Activated T-helper 17 cell treated with anti-CD3 and anti-CD28 coated beads, Interleukin-2, amount 50 U/mL, for 72 hours (primary cell): ENCODE measurements at regions not wholly inside any gene's neighbourhood (a gene's known extent, or its start where the extent isn't known, plus 50 kb on each side); places are given as distances from the start of the nearest gene placed in this dataset.
A peak's percentile ranks its signal among the peaks of the same experiment; 100 is the strongest.

ENCODE experiments used
- ATAC-seq: fragments of 150-1000 bp; cut with Tn5 transposase; replicated peaks from 2 replicates; pipeline ENCODE4 v1.10.0; 2021; ENCODE audit warnings: mild to moderate bottlenecking, moderate library complexity
- H3K27ac Mint-ChIP-seq: one replicate; pipeline ENCODE4 v1.8.0; 2022; ENCODE audit warnings: mixed read lengths
- H3K27me3 Mint-ChIP-seq: one replicate; pipeline ENCODE4 v1.8.0; 2022; ENCODE audit warnings: mixed read lengths
- H3K36me3 Mint-ChIP-seq: one replicate; pipeline ENCODE4 v1.8.0; 2022; ENCODE audit warnings: low read depth, mild to moderate bottlenecking, mixed read lengths
- H3K4me1 Mint-ChIP-seq: one replicate; pipeline ENCODE4 v1.8.0; 2022; ENCODE audit warnings: mixed read lengths
- H3K4me3 Mint-ChIP-seq: one replicate; pipeline ENCODE4 v1.8.0; 2022; ENCODE audit warnings: mild to moderate bottlenecking, mixed read lengths
- H3K9me3 Mint-ChIP-seq: one replicate; pipeline ENCODE4 v1.8.0; 2022; ENCODE audit warnings: mixed read lengths

GRCh38 chr20:62539198-62540045, 63.6 kb upstream of the GATA5 start:
- Mint-ChIP-seq H3K27me3 (no peaks in the 10 kb centered on the region), H3K4me1 (no peaks in the 10 kb centered on the region), H3K9me3 (no peaks in the 10 kb centered on the region), H3K27ac (no peak overlapping the region), H3K36me3 (no peaks in the 10 kb centered on the region), H3K4me3 (no peak overlapping the region)
- no peak for ATAC-seq

GRCh38 chr20:62540504-62540903, 64.7 kb upstream of the GATA5 start:
- Mint-ChIP-seq H3K4me1 (no peaks in the 10 kb centered on the region), H3K27ac (no peak overlapping the region), H3K4me3 (no peak overlapping the region), H3K36me3 (no peaks in the 10 kb centered on the region), H3K27me3 (no peaks in the 10 kb centered on the region), H3K9me3 (no peaks in the 10 kb centered on the region)
- no peak for ATAC-seq

GRCh38 chr20:62542862-62543261, 67.1 kb upstream of the GATA5 start:
- Mint-ChIP-seq H3K36me3 (no peaks in the 10 kb centered on the region), H3K27ac (no peak overlapping the region), H3K27me3 (no peaks in the 10 kb centered on the region), H3K4me1 (no peaks in the 10 kb centered on the region), H3K9me3 (no peaks in the 10 kb centered on the region), H3K4me3 (no peak overlapping the region)
- no peak for ATAC-seq

- H3K4me3 Mint-ChIP-seq: no peak overlapping the region
- peaks cover 1% of the 10 kb centered on the region for H3K27me3 Mint-ChIP-seq
- no peaks in the 10 kb centered on the region for H3K36me3 Mint-ChIP-seq
- H3K27ac Mint-ChIP-seq: no peak overlapping the region
- no peaks in the 10 kb centered on the region for H3K4me1 Mint-ChIP-seq
- H3K9me3 Mint-ChIP-seq: no peaks in the 10 kb centered on the region
- no peak for ATAC-seq
Measured at GRCh38 chr20:62543470-62544302, 67.9 kb upstream of the GATA5 start.

- Mint-ChIP-seq H3K36me3 (no peaks in the 10 kb centered on the region), H3K27me3 (peaks cover 3% of the 10 kb centered on the region), H3K9me3 (no peaks in the 10 kb centered on the region), H3K4me1 (no peaks in the 10 kb centered on the region), H3K27ac (no peak overlapping the region), H3K4me3 (no peak overlapping the region)
- no peak for ATAC-seq
Measured at GRCh38 chr20:62544505-62545055, 68.8 kb upstream of the GATA5 start.

GRCh38 chr20:62545271-62545670, 69.5 kb upstream of the GATA5 start:
- peaks cover 3% of the 10 kb centered on the region for H3K27me3 Mint-ChIP-seq
- no peaks in the 10 kb centered on the region for H3K4me1 Mint-ChIP-seq
- no peak overlapping the region for H3K4me3 Mint-ChIP-seq
- H3K27ac Mint-ChIP-seq: no peak overlapping the region
- H3K36me3 Mint-ChIP-seq: no peaks in the 10 kb centered on the region
- no peaks in the 10 kb centered on the region for H3K9me3 Mint-ChIP-seq
- ATAC-seq: no peak

GRCh38 chr20:62545901-62546525, 70.2 kb upstream of the GATA5 start:
- ATAC-seq: no peak
- H3K4me3 Mint-ChIP-seq: no peak overlapping the region
- H3K27ac Mint-ChIP-seq: no peak overlapping the region
- no peaks in the 10 kb centered on the region for H3K36me3 Mint-ChIP-seq
- peaks cover 3% of the 10 kb centered on the region for H3K4me1 Mint-ChIP-seq
- no peaks in the 10 kb centered on the region for H3K9me3 Mint-ChIP-seq
- H3K27me3 Mint-ChIP-seq: peaks cover 9% of the 10 kb centered on the region

- ATAC-seq: no peak
- no peaks in the 10 kb centered on the region for H3K36me3 Mint-ChIP-seq
- H3K27me3 Mint-ChIP-seq: peaks cover 9% of the 10 kb centered on the region
- no peak overlapping the region for H3K4me3 Mint-ChIP-seq
- no peaks in the 10 kb centered on the region for H3K9me3 Mint-ChIP-seq
- no peak overlapping the region for H3K27ac Mint-ChIP-seq
- H3K4me1 Mint-ChIP-seq: peaks cover 3% of the 10 kb centered on the region
Measured at GRCh38 chr20:62546606-62547005, 70.8 kb upstream of the GATA5 start.

GRCh38 chr20:62547364-62547763, 71.6 kb upstream of the GATA5 start:
- H3K9me3 Mint-ChIP-seq: no peaks in the 10 kb centered on the region
- ATAC-seq: no peak

GRCh38 chr20:62548471-62548870, 72.7 kb upstream of the GATA5 start:
- H3K9me3 Mint-ChIP-seq: no peaks in the 10 kb centered on the region
- no peak overlapping the region for H3K27ac Mint-ChIP-seq
- peaks cover 17% of the 10 kb centered on the region for H3K27me3 Mint-ChIP-seq
- peaks cover 3% of the 10 kb centered on the region for H3K4me1 Mint-ChIP-seq
- no peaks in the 10 kb centered on the region for H3K36me3 Mint-ChIP-seq
- H3K4me3 Mint-ChIP-seq: no peak overlapping the region
- ATAC-seq: no peak

More at GRCh38 chr20:62547364-62547763, 71.6 kb upstream of the GATA5 start:
- H3K27me3 Mint-ChIP-seq: peaks cover 12% of the 10 kb centered on the region
- H3K27ac Mint-ChIP-seq: no peak overlapping the region
- H3K4me3 Mint-ChIP-seq: no peak overlapping the region
- no peaks in the 10 kb centered on the region for H3K36me3 Mint-ChIP-seq
- H3K4me1 Mint-ChIP-seq: peaks cover 3% of the 10 kb centered on the region

- H3K4me3 Mint-ChIP-seq: no peak overlapping the region
- no peak overlapping the region for H3K27ac Mint-ChIP-seq
- ATAC-seq: no peak
- peaks cover 3% of the 10 kb centered on the region for H3K4me1 Mint-ChIP-seq
- H3K27me3 Mint-ChIP-seq: peaks cover 21% of the 10 kb centered on the region
- H3K36me3 Mint-ChIP-seq: no peaks in the 10 kb centered on the region
- no peaks in the 10 kb centered on the region for H3K9me3 Mint-ChIP-seq
Measured at GRCh38 chr20:62549029-62549428, 73.2 kb upstream of the GATA5 start.

- Mint-ChIP-seq H3K4me1 (peaks cover 3% of the 10 kb centered on the region), H3K27ac (no peak overlapping the region), H3K27me3 (peaks cover 21% of the 10 kb centered on the region), H3K9me3 (no peaks in the 10 kb centered on the region), H3K36me3 (no peaks in the 10 kb centered on the region), H3K4me3 (no peak overlapping the region)
- no peak for ATAC-seq
Measured at GRCh38 chr20:62549499-62550086, 73.8 kb upstream of the GATA5 start.

- H3K36me3 Mint-ChIP-seq: no peaks in the 10 kb centered on the region
- H3K27ac Mint-ChIP-seq: no peak overlapping the region
- H3K9me3 Mint-ChIP-seq: no peaks in the 10 kb centered on the region
- peaks cover 21% of the 10 kb centered on the region for H3K27me3 Mint-ChIP-seq
- no peak for ATAC-seq
- H3K4me1 Mint-ChIP-seq: peaks cover 3% of the 10 kb centered on the region
- peak overlapping the region; percentile 52 for H3K4me3 Mint-ChIP-seq
Measured at GRCh38 chr20:62550087-62550632, 74.4 kb upstream of the GATA5 start.
